ENCODE measurements at regions not wholly inside any gene's neighbourhood (a gene's known extent, or its start where the extent isn't known, plus 50 kb on each side); places are given as distances from the start of the nearest gene placed in this dataset.
"Not testable (repeated sequence)": the region's sequence is repeated elsewhere in the genome, so short reads cannot be mapped to it uniquely, and the experiment has no call there.

GRCh38 chr4:114100288-114101031, 121.0 kb upstream of the ARSJ start:
- DNase-seq (ENCODE audit: low spot score) = no peak
- Mint-ChIP-seq H3K27ac (no peak overlapping the region), H3K4me1 (ENCODE audit: low read depth) (no peaks in the 10 kb centered on the region), H3K27me3 (ENCODE audit: low read depth) (peaks cover 5% of the 10 kb centered on the region), H3K4me3 (ENCODE audit: low read depth) (no peak overlapping the region), H3K9me3 (no peaks in the 10 kb centered on the region), H3K36me3 (ENCODE audit: low read depth) (no peaks in the 10 kb centered on the region)
- intact Hi-C loops (cut with micrococcal nuclease) = no loop called here

DNA sequence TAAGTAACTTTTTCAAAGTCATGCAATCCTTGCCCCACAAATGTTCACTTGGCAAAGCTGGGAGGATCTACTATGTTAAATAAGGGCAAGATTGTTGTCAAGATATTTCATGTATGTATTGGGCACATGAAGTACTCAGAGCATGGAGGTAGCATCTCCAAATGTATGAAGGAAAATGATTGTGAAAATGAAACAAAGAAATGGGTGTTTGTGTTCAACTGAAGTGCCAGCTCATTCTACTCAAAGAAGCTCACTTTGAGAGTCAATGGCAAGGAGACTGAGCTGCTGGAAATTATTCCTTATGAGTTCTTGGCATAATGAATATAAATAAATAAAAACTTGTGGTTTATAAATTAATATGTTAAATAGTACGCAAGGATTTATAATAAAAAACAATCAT, 124.5 kb upstream of the ARSJ start:
- H3K4me1 Mint-ChIP-seq (ENCODE audit: low read depth) = no peaks in the 10 kb centered on the region
- no peaks in the 10 kb centered on the region for H3K9me3 Mint-ChIP-seq
- H3K27me3 Mint-ChIP-seq (ENCODE audit: low read depth) = peaks cover 6% of the 10 kb centered on the region
- no peak for DNase-seq (ENCODE audit: low spot score)
- no peaks in the 10 kb centered on the region for H3K36me3 Mint-ChIP-seq (ENCODE audit: low read depth)
- intact Hi-C loops (cut with micrococcal nuclease) = no loop called here
- no peak overlapping the region for H3K4me3 Mint-ChIP-seq (ENCODE audit: low read depth)
- no peak overlapping the region for H3K27ac Mint-ChIP-seq

- H3K27ac Mint-ChIP-seq = no peak overlapping the region
- H3K36me3 Mint-ChIP-seq (ENCODE audit: low read depth) = no peaks in the 10 kb centered on the region
- intact Hi-C loops (cut with micrococcal nuclease) = no loop called here
- H3K9me3 Mint-ChIP-seq = no peaks in the 10 kb centered on the region
- H3K4me3 Mint-ChIP-seq (ENCODE audit: low read depth) = no peak overlapping the region
- no peak for DNase-seq (ENCODE audit: low spot score)
- peaks cover 6% of the 10 kb centered on the region for H3K27me3 Mint-ChIP-seq (ENCODE audit: low read depth)
- H3K4me1 Mint-ChIP-seq (ENCODE audit: low read depth) = no peaks in the 10 kb centered on the region
These were observed 129.4 kb upstream of the ARSJ start for GRCh38 chr4:114108869-114109268.

DNA sequence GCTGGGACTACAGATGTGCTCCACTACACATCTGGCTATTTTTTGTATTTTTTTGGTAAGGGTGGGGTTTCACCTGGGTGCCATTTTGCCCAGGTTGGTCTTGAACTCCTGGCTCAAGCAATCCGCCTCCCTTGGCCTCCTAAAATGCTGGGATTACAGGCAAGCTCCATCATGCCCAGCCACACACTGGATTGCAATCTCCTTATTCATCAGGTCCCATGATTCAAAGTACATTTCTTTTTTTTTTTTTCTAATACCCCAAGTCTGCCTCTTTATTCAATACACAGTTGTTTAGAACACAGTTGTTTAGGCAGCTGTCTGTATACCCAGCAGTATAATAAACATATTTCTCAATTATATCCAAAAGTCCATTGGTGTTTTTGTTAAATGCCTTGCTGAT, 130.3 kb upstream of the ARSJ start:
- no peak overlapping the region for H3K4me3 Mint-ChIP-seq (ENCODE audit: low read depth)
- intact Hi-C loops (cut with micrococcal nuclease) = no loop called here
- no peaks in the 10 kb centered on the region for H3K36me3 Mint-ChIP-seq (ENCODE audit: low read depth)

GRCh38 chr4:114115526-114115925, 136.1 kb upstream of the ARSJ start:
- intact Hi-C loops (cut with micrococcal nuclease) = no loop called here

More for the DNA sequence above, 130.3 kb upstream of the ARSJ start:
- Mint-ChIP-seq H3K9me3 (no peaks in the 10 kb centered on the region), H3K27me3 (ENCODE audit: low read depth) (peaks cover 3% of the 10 kb centered on the region), H3K4me1 (ENCODE audit: low read depth) (no peaks in the 10 kb centered on the region), H3K27ac (no peak overlapping the region)
- no peak for DNase-seq (ENCODE audit: low spot score)

GRCh38 chr4:114116861-114117260, 137.4 kb upstream of the ARSJ start:
- Mint-ChIP-seq H3K27me3 (ENCODE audit: low read depth) (no peaks in the 10 kb centered on the region), H3K9me3 (no peaks in the 10 kb centered on the region), H3K4me1 (ENCODE audit: low read depth) (no peaks in the 10 kb centered on the region), H3K36me3 (ENCODE audit: low read depth) (no peaks in the 10 kb centered on the region), H3K4me3 (ENCODE audit: low read depth) (no peak overlapping the region), H3K27ac (no peak overlapping the region)
- intact Hi-C loops (cut with micrococcal nuclease) = no loop called here
- DNase-seq (ENCODE audit: low spot score) = no peak

More at GRCh38 chr4:114115526-114115925, 136.1 kb upstream of the ARSJ start:
- Mint-ChIP-seq H3K27ac (no peak overlapping the region), H3K4me3 (ENCODE audit: low read depth) (no peak overlapping the region), H3K27me3 (ENCODE audit: low read depth) (no peaks in the 10 kb centered on the region), H3K9me3 (no peaks in the 10 kb centered on the region), H3K4me1 (ENCODE audit: low read depth) (no peaks in the 10 kb centered on the region), H3K36me3 (ENCODE audit: low read depth) (no peaks in the 10 kb centered on the region)
- no peak for DNase-seq (ENCODE audit: low spot score)

DNA sequence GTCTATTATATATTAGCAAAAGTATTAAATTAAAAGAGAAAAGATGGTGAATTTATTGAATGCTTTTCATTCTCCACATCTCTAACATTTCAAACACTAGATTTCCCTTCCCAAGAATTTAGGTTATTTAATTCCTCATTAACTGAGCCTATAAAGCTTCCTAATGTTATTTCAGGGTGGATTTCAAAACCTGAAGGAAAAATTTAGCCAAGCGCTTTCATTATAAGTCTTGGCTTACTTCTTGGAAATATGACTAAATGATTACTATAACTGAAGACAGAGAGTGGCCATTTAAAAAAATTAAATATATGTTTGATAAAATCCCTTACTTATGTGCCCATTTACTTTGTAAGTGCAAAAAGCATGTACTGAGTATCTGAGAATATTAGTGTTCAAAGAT, 141.8 kb upstream of the ARSJ start:
- H3K27me3 Mint-ChIP-seq (ENCODE audit: low read depth) = no peaks in the 10 kb centered on the region

DNA sequence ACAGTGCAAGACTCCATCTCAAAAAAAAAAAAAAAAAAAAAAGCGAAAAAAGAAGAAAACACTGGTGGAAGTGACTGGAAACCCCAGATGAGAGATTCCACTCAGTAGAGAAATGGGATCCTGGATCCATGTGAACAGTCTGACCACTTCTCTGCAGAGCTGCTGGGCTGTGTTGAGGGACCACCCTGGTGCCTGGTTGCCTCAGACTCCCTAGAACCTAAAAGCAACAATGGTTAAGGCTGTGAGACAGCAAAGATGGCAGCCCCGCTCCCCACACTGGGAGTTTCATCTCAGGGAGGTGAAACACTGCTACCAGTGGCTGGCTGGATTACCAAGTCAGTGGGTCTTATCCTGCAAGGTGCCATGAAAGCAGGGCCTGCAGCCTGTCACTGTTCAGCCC, 152.8 kb upstream of the ARSJ start:
- no peaks in the 10 kb centered on the region for H3K27me3 Mint-ChIP-seq (ENCODE audit: low read depth)
- no peaks in the 10 kb centered on the region for H3K4me1 Mint-ChIP-seq (ENCODE audit: low read depth)
- no peak for DNase-seq (ENCODE audit: low spot score)
- no peaks in the 10 kb centered on the region for H3K36me3 Mint-ChIP-seq (ENCODE audit: low read depth)
- H3K9me3 Mint-ChIP-seq = no peaks in the 10 kb centered on the region
- no peak overlapping the region for H3K4me3 Mint-ChIP-seq (ENCODE audit: low read depth)
- H3K27ac Mint-ChIP-seq = no peak overlapping the region
- intact Hi-C loops (cut with micrococcal nuclease) = no loop called here

More for the DNA sequence above, 141.8 kb upstream of the ARSJ start:
- DNase-seq (ENCODE audit: low spot score) = no peak
- intact Hi-C loops (cut with micrococcal nuclease) = no loop called here
- H3K27ac Mint-ChIP-seq = no peak overlapping the region
- no peak overlapping the region for H3K4me3 Mint-ChIP-seq (ENCODE audit: low read depth)
- no peaks in the 10 kb centered on the region for H3K4me1 Mint-ChIP-seq (ENCODE audit: low read depth)
- no peaks in the 10 kb centered on the region for H3K9me3 Mint-ChIP-seq
- no peaks in the 10 kb centered on the region for H3K36me3 Mint-ChIP-seq (ENCODE audit: low read depth)

DNA sequence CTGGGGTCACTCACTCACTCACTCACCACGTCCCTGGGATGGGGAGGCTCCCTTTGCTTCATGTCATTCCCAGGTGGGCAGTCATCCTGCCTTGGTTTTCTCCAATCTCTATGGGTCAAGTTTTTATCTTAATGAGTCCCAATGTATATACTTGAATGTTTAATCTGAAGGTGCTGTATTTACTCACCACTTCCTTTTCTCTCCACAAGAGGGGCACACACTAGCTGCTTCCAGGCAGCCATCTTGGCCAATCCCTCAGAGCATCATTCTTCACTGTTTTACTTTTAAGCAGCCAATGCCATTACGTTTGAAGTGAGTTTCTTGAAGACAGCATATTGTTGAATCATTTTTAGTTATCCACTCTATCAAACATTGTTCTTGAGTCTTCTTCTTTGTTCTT, 153.4 kb upstream of the ARSJ start:
- Mint-ChIP-seq H3K4me1 (ENCODE audit: low read depth) (no peaks in the 10 kb centered on the region), H3K36me3 (ENCODE audit: low read depth) (no peaks in the 10 kb centered on the region), H3K4me3 (ENCODE audit: low read depth) (no peak overlapping the region), H3K9me3 (no peaks in the 10 kb centered on the region), H3K27ac (no peak overlapping the region), H3K27me3 (ENCODE audit: low read depth) (no peaks in the 10 kb centered on the region)
- intact Hi-C loops (cut with micrococcal nuclease) = no loop called here
- DNase-seq (ENCODE audit: low spot score) = no peak

- H3K27me3 Mint-ChIP-seq (ENCODE audit: low read depth) = no peaks in the 10 kb centered on the region
- no peak overlapping the region for H3K27ac Mint-ChIP-seq
- intact Hi-C loops (cut with micrococcal nuclease) = no loop called here
- no peak overlapping the region for H3K4me3 Mint-ChIP-seq (ENCODE audit: low read depth)
- H3K9me3 Mint-ChIP-seq = no peaks in the 10 kb centered on the region
- no peak for DNase-seq (ENCODE audit: low spot score)
- H3K36me3 Mint-ChIP-seq (ENCODE audit: low read depth) = no peaks in the 10 kb centered on the region
- no peaks in the 10 kb centered on the region for H3K4me1 Mint-ChIP-seq (ENCODE audit: low read depth)
These were observed 156.6 kb upstream of the ARSJ start for GRCh38 chr4:114136069-114136468.

DNA sequence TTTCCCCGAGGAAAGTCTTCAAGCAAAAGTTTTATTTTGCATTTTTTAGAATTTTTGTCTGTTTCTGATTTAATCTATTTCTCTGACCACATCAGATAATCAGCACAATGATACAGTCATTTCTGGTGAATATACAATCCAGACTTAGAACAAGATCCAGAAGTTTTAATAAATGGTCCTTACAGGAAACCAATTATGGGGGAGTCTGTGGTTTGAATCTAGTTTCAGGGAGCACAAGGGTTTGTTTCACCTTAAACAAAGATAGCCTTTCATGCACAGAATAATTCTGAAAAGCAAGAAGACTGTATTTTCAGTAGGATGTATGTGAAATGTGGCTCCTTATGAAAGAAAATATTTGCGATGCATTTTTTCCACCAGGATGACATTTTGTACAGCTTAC, 158.5 kb upstream of the ARSJ start:
- Mint-ChIP-seq H3K27ac (no peak overlapping the region), H3K4me1 (ENCODE audit: low read depth) (no peaks in the 10 kb centered on the region), H3K4me3 (ENCODE audit: low read depth) (no peak overlapping the region), H3K9me3 (no peaks in the 10 kb centered on the region), H3K36me3 (ENCODE audit: low read depth) (no peaks in the 10 kb centered on the region), H3K27me3 (ENCODE audit: low read depth) (no peaks in the 10 kb centered on the region)
- intact Hi-C loops (cut with micrococcal nuclease) = no loop called here
- no peak for DNase-seq (ENCODE audit: low spot score)

DNA sequence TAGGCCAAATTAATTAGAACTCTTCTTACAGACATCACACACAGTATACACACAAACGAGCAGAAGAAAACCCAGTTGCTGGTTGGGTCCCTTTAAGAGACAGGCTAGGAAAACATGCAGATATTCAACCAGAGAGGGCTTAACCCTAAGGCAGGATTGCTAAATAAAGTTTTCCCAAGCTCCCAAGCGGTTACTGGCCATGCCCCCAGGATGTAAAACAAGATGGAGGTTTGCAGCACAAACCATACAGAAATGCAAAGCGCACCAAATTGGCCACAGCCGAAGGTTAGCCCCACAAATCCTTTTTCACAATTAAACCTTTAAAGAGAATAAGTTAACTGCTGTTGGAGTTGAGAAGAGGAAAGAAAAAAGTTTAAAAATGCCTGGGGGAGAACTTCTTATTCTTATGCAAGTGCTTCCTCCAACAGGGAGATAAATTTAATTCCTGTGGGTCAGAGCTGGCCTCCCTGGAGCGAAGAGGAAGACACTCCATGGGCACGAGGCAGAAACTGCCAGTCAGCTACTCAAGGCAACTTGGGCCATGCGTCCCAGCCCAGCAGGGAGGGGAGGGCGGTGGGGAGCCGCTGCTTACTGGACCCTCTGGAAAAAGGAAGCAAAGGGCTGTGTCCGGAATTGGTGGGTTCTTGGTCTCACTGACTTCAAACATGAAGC, 167.6 kb upstream of the ARSJ start:
- Mint-ChIP-seq H3K27ac (no peak overlapping the region), H3K4me1 (ENCODE audit: low read depth) (peaks cover 2% of the 10 kb centered on the region), H3K4me3 (ENCODE audit: low read depth) (peak overlapping the region; percentile 55), H3K36me3 (ENCODE audit: low read depth) (no peaks in the 10 kb centered on the region), H3K27me3 (ENCODE audit: low read depth) (no peaks in the 10 kb centered on the region), H3K9me3 (no peaks in the 10 kb centered on the region)
- no peak for DNase-seq (ENCODE audit: low spot score)
- intact Hi-C loops (cut with micrococcal nuclease) = no loop called here

GRCh38 chr4:114147619-114148208, 168.3 kb upstream of the ARSJ start:
- H3K9me3 Mint-ChIP-seq; H3K27ac Mint-ChIP-seq; H3K4me1 Mint-ChIP-seq (ENCODE audit: low read depth); intact Hi-C loops (cut with micrococcal nuclease); H3K36me3 Mint-ChIP-seq (ENCODE audit: low read depth); H3K27me3 Mint-ChIP-seq (ENCODE audit: low read depth); DNase-seq (ENCODE audit: low spot score): not testable (repeated sequence)
- peak overlapping the region; percentile 55 for H3K4me3 Mint-ChIP-seq (ENCODE audit: low read depth)
